ENCODE measurements at regions not wholly inside any gene's neighbourhood (a gene's known extent, or its start where the extent isn't known, plus 50 kb on each side); places are given as distances from the start of the nearest gene placed in this dataset.
A peak's percentile ranks its signal among the peaks of the same experiment; 100 is the strongest.

GRCh38 chr4:145388043-145388442 lies 93.6 kb upstream of the SMAD1 start:
- no peak overlapping the region for H3K4me3 ChIP-seq
- 33 to 95% (median 74%) methylated on average over 1 to 3 of the region's 3 CpGs for WGBS, 10 experiments
- no peaks in the 10 kb centered on the region for H3K4me1 ChIP-seq (replicated peaks in 1 of 2)
- no peak overlapping the region for H3K27ac ChIP-seq
- in situ Hi-C loops (cut with MboI; ENCODE audit: low pct_unique_long_range_greater_than_20kb in 2 of 9, low sequenced_read_pairs in 9 of 9, unreplicated experiment in 9 of 9): no loop called here
- ATAC-seq (replicated peaks in 6 of 8): no peak

GRCh38 chr4:145387079-145387478 lies 94.6 kb upstream of the SMAD1 start:
- 11 to 100% (median 67%) methylated on average over 1 to 3 of the region's 3 CpGs for WGBS, 10 experiments
- in situ Hi-C loops (cut with MboI; ENCODE audit: low pct_unique_long_range_greater_than_20kb in 2 of 9, low sequenced_read_pairs in 9 of 9, unreplicated experiment in 9 of 9): no loop called here
- Histone ChIP-seq H3K27ac (no peak overlapping the region), H3K4me1 (replicated peaks in 1 of 2) (no peaks in the 10 kb centered on the region), H3K4me3 (no peak overlapping the region)
- ATAC-seq (replicated peaks in 6 of 8): no peak

GRCh38 chr4:145381163-145381562 lies 100.5 kb upstream of the SMAD1 start:
- no peak overlapping the region for H3K27ac ChIP-seq
- H3K4me1 ChIP-seq (replicated peaks in 1 of 2): no peaks in the 10 kb centered on the region
- no peak overlapping the region for H3K4me3 ChIP-seq
- no peak for ATAC-seq (replicated peaks in 6 of 8)
- 29 to 100% (median 44%) methylated on average over 1 of the region's 1 CpG; no CpG with 5 or more reads in 5 of the 10 experiments for WGBS, 10 experiments
- in situ Hi-C loops (cut with MboI; ENCODE audit: low pct_unique_long_range_greater_than_20kb in 2 of 9, low sequenced_read_pairs in 9 of 9, unreplicated experiment in 9 of 9): no loop called here

GRCh38 chr4:145380123-145380522 lies 101.5 kb upstream of the SMAD1 start:
- ATAC-seq (replicated peaks in 6 of 8): no peak
- in situ Hi-C loops (cut with MboI; ENCODE audit: low pct_unique_long_range_greater_than_20kb in 2 of 9, low sequenced_read_pairs in 9 of 9, unreplicated experiment in 9 of 9): no loop called here

DNA sequence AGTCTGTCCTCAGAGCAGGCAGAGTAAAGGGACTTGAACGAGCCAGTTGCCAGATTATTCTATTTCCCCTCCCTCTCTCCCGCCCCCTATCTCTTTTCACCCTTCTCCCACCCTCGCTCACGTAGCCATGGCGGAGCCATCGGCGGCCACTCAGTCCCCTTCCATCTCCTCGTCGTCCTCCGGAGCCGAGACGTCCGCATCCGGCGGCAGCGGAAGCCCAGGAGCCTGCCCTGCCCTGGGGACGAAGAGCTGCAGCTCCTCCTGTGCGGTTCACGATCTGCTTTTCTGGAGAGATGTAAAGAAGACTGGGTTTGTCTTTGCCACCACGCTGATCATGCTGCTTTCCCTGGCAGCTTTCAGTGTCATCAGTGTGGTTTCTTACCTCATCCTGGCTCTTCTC lies 106.2 kb upstream of the SMAD1 start:
- in situ Hi-C loops (cut with MboI; ENCODE audit: low pct_unique_long_range_greater_than_20kb in 2 of 9, low sequenced_read_pairs in 9 of 9, unreplicated experiment in 9 of 9): no loop called here
- no peak for ATAC-seq (replicated peaks in 6 of 8)
- Histone ChIP-seq H3K4me3 (no peak overlapping the region), H3K27ac (no peak overlapping the region), H3K4me1 (replicated peaks in 1 of 2) (no peaks in the 10 kb centered on the region)
- WGBS, 10 experiments: 60 to 100% (median 80%) methylated on average over 1 to 3 of the region's 20 CpGs; no CpG with 5 or more reads in 4 of the 10 experiments

More at GRCh38 chr4:145380123-145380522, 101.5 kb upstream of the SMAD1 start:
- H3K27ac ChIP-seq: no peak overlapping the region
- H3K4me3 ChIP-seq: no peak overlapping the region
- no peaks in the 10 kb centered on the region for H3K4me1 ChIP-seq (replicated peaks in 1 of 2)

GRCh38 chr4:145352438-145353145 lies 129.1 kb upstream of the SMAD1 start:
- Histone ChIP-seq H3K4me3 (no peak overlapping the region), H3K4me1 (replicated peaks in 1 of 2) (no peaks in the 10 kb centered on the region), H3K27ac (no peak overlapping the region)
- 15 to 97% (median 54%) methylated on average over 1 to 4 of the region's 4 CpGs; no CpG with 5 or more reads in 2 of the 10 experiments for WGBS, 10 experiments
- in situ Hi-C loops (cut with MboI; ENCODE audit: low pct_unique_long_range_greater_than_20kb in 2 of 9, low sequenced_read_pairs in 9 of 9, unreplicated experiment in 9 of 9): no loop called here
- no peak for ATAC-seq (replicated peaks in 6 of 8)

DNA sequence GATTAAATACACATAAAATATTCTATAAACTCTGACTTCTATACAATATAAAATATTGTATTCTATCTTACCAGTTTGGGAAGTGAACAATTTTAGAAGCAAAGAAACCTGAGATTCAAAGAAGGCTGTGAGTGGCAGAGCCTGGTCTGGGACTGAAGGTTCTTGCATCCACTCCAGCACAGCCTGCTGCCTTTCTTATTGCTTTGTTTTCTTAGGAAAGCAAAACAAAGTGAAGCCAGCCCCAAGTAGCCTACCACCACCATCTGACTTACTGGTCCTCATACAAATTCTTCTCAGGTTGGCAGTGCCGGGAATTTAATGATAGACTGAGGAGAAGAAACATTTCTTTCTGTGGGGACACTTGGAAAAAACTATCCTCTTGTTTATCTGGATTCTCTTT lies 129.7 kb upstream of the SMAD1 start:
- in situ Hi-C loops (cut with MboI; ENCODE audit: low pct_unique_long_range_greater_than_20kb in 2 of 9, low sequenced_read_pairs in 9 of 9, unreplicated experiment in 9 of 9): no loop called here
- Histone ChIP-seq H3K4me1 (replicated peaks in 1 of 2) (no peaks in the 10 kb centered on the region), H3K4me3 (no peak overlapping the region), H3K27ac (no peak overlapping the region)
- no peak for ATAC-seq (replicated peaks in 6 of 8)
- 83 to 100% (median 100%) methylated on average over 1 of the region's 1 CpG; no CpG with 5 or more reads in 3 of the 10 experiments for WGBS, 10 experiments

GRCh38 chr4:145351162-145351561 lies 130.5 kb upstream of the SMAD1 start:
- Histone ChIP-seq H3K4me1 (replicated peaks in 1 of 2) (no peaks in the 10 kb centered on the region), H3K4me3 (no peak overlapping the region), H3K27ac (no peak overlapping the region)
- 0 to 100% (median 80%) methylated on average over 1 to 2 of the region's 2 CpGs; no CpG with 5 or more reads in 1 of the 10 experiments for WGBS, 10 experiments
- ATAC-seq (replicated peaks in 6 of 8): no peak
- in situ Hi-C loops (cut with MboI; ENCODE audit: low pct_unique_long_range_greater_than_20kb in 2 of 9, low sequenced_read_pairs in 9 of 9, unreplicated experiment in 9 of 9): no loop called here

DNA sequence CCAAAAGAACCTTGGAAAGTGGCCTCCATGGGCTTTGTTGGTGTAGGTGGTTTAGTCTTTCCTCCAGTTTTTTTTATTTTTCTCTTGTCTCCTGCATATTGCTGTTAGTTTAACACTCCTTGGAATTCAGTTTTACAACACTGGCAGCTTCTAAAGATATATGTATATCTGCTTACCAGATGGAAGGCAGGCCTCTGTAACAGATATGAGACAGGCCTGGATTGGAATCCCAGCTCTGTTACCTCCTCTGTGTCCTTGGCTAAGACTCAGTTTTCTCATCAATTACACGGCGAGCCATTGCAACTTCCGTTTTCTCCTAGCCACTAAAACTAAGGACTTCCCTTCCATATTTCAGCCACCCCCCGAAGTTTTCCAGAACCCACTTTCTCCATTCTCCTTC lies 133.4 kb upstream of the SMAD1 start:
- WGBS, 10 experiments: 17 to 89% (median 83%) methylated on average over 1 to 4 of the region's 4 CpGs; no CpG with 5 or more reads in 3 of the 10 experiments
- no peak overlapping the region for H3K27ac ChIP-seq

GRCh38 chr4:145347684-145348083 lies 134.0 kb upstream of the SMAD1 start:
- H3K27ac ChIP-seq: no peak overlapping the region
- 31 to 71% (median 60%) methylated on average over 1 to 4 of the region's 5 CpGs; no CpG with 5 or more reads in 3 of the 10 experiments for WGBS, 10 experiments
- in situ Hi-C loops (cut with MboI; ENCODE audit: low pct_unique_long_range_greater_than_20kb in 2 of 9, low sequenced_read_pairs in 9 of 9, unreplicated experiment in 9 of 9): no loop called here
- no peak overlapping the region for H3K4me3 ChIP-seq
- H3K4me1 ChIP-seq (replicated peaks in 1 of 2): no peaks in the 10 kb centered on the region
- ATAC-seq (replicated peaks in 6 of 8): peak in 1 of 8 experiments; percentile 52

More for the DNA sequence above, 133.4 kb upstream of the SMAD1 start:
- in situ Hi-C loops (cut with MboI; ENCODE audit: low pct_unique_long_range_greater_than_20kb in 2 of 9, low sequenced_read_pairs in 9 of 9, unreplicated experiment in 9 of 9): no loop called here
- Histone ChIP-seq H3K4me1 (replicated peaks in 1 of 2) (no peaks in the 10 kb centered on the region), H3K4me3 (no peak overlapping the region)
- ATAC-seq (replicated peaks in 6 of 8): peak in 2 of 8 experiments; percentile 29 to 31

DNA sequence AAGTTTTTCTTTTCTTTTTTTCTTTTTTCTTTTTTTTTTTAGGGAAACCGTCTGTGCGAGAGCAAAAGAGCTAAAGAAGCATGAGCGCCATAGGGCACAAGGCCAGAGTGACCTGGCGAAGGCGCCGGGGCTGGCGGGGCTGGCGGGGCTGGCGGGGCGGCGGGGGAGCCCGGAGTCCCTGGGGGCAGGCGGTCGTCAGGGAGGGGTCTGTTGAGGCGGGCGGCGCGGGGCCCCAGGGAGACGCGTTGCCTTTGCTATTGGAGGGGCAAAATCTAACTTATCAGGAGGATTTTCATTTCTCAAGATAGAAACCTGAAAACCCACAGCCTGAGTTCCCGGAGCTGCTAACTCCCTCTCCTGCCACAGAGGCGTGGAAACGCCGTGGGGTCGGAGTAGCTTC lies 135.6 kb upstream of the SMAD1 start:
- ATAC-seq (replicated peaks in 6 of 8): no peak
- H3K4me3 ChIP-seq: no peak overlapping the region
- 92 to 100% (median 100%) methylated on average over 1 to 5 of the region's 25 CpGs; no CpG with 5 or more reads in 5 of the 10 experiments for WGBS, 10 experiments
- H3K27ac ChIP-seq: no peak overlapping the region
- in situ Hi-C loops (cut with MboI; ENCODE audit: low pct_unique_long_range_greater_than_20kb in 2 of 9, low sequenced_read_pairs in 9 of 9, unreplicated experiment in 9 of 9): no loop called here
- H3K4me1 ChIP-seq (replicated peaks in 1 of 2): no peaks in the 10 kb centered on the region

DNA sequence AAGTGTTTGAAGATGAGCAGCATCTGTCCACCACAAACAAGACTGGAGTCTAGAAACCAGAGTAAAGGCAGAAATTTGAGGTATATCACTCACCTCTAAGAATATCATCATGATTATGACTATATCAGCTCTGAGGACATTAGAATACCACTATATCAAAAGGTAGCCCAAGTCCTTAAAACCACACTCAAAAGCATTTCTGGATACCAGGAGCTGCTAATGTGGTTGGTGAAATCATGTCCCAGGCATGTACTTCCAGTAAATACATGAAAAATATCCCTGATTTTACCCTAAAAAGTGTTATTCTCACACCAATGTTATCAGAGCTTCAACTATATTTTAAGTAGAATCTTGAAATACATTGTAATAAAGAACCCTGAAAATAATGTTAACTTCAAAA lies 136.3 kb upstream of the SMAD1 start:
- in situ Hi-C loops (cut with MboI; ENCODE audit: low pct_unique_long_range_greater_than_20kb in 2 of 9, low sequenced_read_pairs in 9 of 9, unreplicated experiment in 9 of 9): no loop called here

GRCh38 chr4:145341381-145341780 lies 140.3 kb upstream of the SMAD1 start:
- no peak overlapping the region for H3K27ac ChIP-seq
- WGBS, 10 experiments: 33 to 100% (median 80%) methylated on average over 1 of the region's 1 CpG; no CpG with 5 or more reads in 5 of the 10 experiments
- in situ Hi-C loops (cut with MboI; ENCODE audit: low pct_unique_long_range_greater_than_20kb in 2 of 9, low sequenced_read_pairs in 9 of 9, unreplicated experiment in 9 of 9): no loop called here
- ATAC-seq (replicated peaks in 6 of 8): no peak
- H3K4me3 ChIP-seq: no peak overlapping the region
- H3K4me1 ChIP-seq (replicated peaks in 1 of 2): no peaks in the 10 kb centered on the region

More for the DNA sequence above, 136.3 kb upstream of the SMAD1 start:
- Histone ChIP-seq H3K27ac (no peak overlapping the region), H3K4me3 (no peak overlapping the region), H3K4me1 (replicated peaks in 1 of 2) (no peaks in the 10 kb centered on the region)
- no peak for ATAC-seq (replicated peaks in 6 of 8)

- ATAC-seq (replicated peaks in 6 of 8): no peak
- Histone ChIP-seq H3K27ac (no peak overlapping the region), H3K4me1 (replicated peaks in 1 of 2) (no peaks in the 10 kb centered on the region), H3K4me3 (no peak overlapping the region)
- WGBS, 10 experiments: 34 to 100% (median 89%) methylated on average over 1 to 7 of the region's 7 CpGs
- in situ Hi-C loops (cut with MboI; ENCODE audit: low pct_unique_long_range_greater_than_20kb in 2 of 9, low sequenced_read_pairs in 9 of 9, unreplicated experiment in 9 of 9): no loop called here
These were observed 141.5 kb upstream of the SMAD1 start for GRCh38 chr4:145340071-145340675.

Data from motor neuron (in vitro differentiated cells).